HG03064 (cell line): ENCODE measurements at regions not wholly inside any gene's neighbourhood (a gene's known extent, or its start where the extent isn't known, plus 50 kb on each side); places are given as distances from the start of the nearest gene placed in this dataset.
"Not testable (repeated sequence)": the region's sequence is repeated elsewhere in the genome, so short reads cannot be mapped to it uniquely, and the experiment has no call there.

Experiments
- ATAC-seq: cut with Tn5 transposase; IDR thresholded peaks from one replicate; pipeline ENCODE4 v1.9.1; 2021; ENCODE audit warnings: low read depth; ENCODE audit not compliant: unreplicated experiment

GRCh38 chr3:189375532-189375931, 203.8 kb downstream of the TPRG1 start:
- ATAC-seq: no peak

GRCh38 chr3:189383630-189384029, 211.9 kb downstream of the TPRG1 start:
- ATAC-seq: no peak

GRCh38 chr3:189385880-189386279, 214.1 kb downstream of the TPRG1 start:
- not testable (repeated sequence) for ATAC-seq

GRCh38 chr3:189386739-189387138, 215.0 kb downstream of the TPRG1 start:
- ATAC-seq: no peak

- ATAC-seq: no peak
Measured at GRCh38 chr3:189389346-189389745, 217.6 kb downstream of the TPRG1 start.

GRCh38 chr3:189393598-189393997, 221.8 kb downstream of the TPRG1 start:
- no peak for ATAC-seq

- peak; percentile 86 for ATAC-seq
Measured at GRCh38 chr3:189394599-189395121, 222.9 kb downstream of the TPRG1 start.

GRCh38 chr3:189395825-189396224, 224.1 kb downstream of the TPRG1 start:
- ATAC-seq: no peak

GRCh38 chr3:189398656-189399055, 226.9 kb downstream of the TPRG1 start:
- no peak for ATAC-seq

GRCh38 chr3:189401196-189401595, 229.4 kb downstream of the TPRG1 start:
- ATAC-seq: no peak

GRCh38 chr3:189403194-189403593, 228.0 kb upstream of the TP63 start:
- ATAC-seq: no peak

GRCh38 chr3:189404024-189404423, 227.2 kb upstream of the TP63 start:
- ATAC-seq: no peak

- no peak for ATAC-seq
Measured at GRCh38 chr3:189404797-189405484, 226.2 kb upstream of the TP63 start.

- ATAC-seq: no peak
Measured at GRCh38 chr3:189406148-189406547, 225.0 kb upstream of the TP63 start.

GRCh38 chr3:189410522-189410921, 220.7 kb upstream of the TP63 start:
- no peak for ATAC-seq

- ATAC-seq: no peak
Measured at GRCh38 chr3:189419038-189419437, 212.2 kb upstream of the TP63 start.

- ATAC-seq: no peak
Measured at GRCh38 chr3:189419683-189420082, 211.5 kb upstream of the TP63 start.

GRCh38 chr3:189424922-189425321, 206.3 kb upstream of the TP63 start:
- no peak for ATAC-seq

- ATAC-seq: no peak
Measured at GRCh38 chr3:189429019-189429418, 202.2 kb upstream of the TP63 start.

- ATAC-seq: no peak
Measured at GRCh38 chr3:189430166-189430565, 201.0 kb upstream of the TP63 start.

- ATAC-seq: not testable (repeated sequence)
Measured at GRCh38 chr3:189442257-189442656, 188.9 kb upstream of the TP63 start.

- ATAC-seq: no peak
Measured at GRCh38 chr3:189446959-189447560, 184.1 kb upstream of the TP63 start.
